H9 (cell line): ENCODE measurements at regions not wholly inside any gene's neighbourhood (a gene's known extent, or its start where the extent isn't known, plus 50 kb on each side); places are given as distances from the start of the nearest gene placed in this dataset.

ENCODE experiments used
- DNase-seq: peaks from one replicate; pipeline ENCODE4 v3.0.0-alpha.2; 2017
- H2AFZ ChIP-seq: one replicate; pipeline ENCODE4 v1.6.1; 2013; ENCODE audit warnings: mild to moderate bottlenecking, low read length, control low read depth, moderate library complexity
- H2AK5ac ChIP-seq: 2 replicates; pipeline ENCODE4 v1.6.1; 2013; ENCODE audit warnings: low read length, control low read depth, mixed read lengths; ENCODE audit not compliant: insufficient read length
- H2BK120ac ChIP-seq: one replicate; pipeline ENCODE4 v1.6.1; 2013; ENCODE audit warnings: low read depth, mild to moderate bottlenecking, low read length, control low read depth, inconsistent platforms; ENCODE audit not compliant: poor library complexity, severe bottlenecking
- H2BK12ac ChIP-seq: 2 replicates; pipeline ENCODE4 v1.6.1; 2013; ENCODE audit warnings: low read length, control low read depth, mixed read lengths, low read depth; ENCODE audit not compliant: insufficient read length
- H2BK15ac ChIP-seq: 2 replicates; pipeline ENCODE4 v1.6.1; 2013; ENCODE audit warnings: low read depth, low read length, control low read depth
- H2BK20ac ChIP-seq: one replicate; pipeline ENCODE4 v1.6.1; 2013; ENCODE audit warnings: low read depth, mild to moderate bottlenecking, low read length, control low read depth, inconsistent platforms; ENCODE audit not compliant: poor library complexity, severe bottlenecking
- H2BK5ac ChIP-seq: 2 replicates; pipeline ENCODE4 v1.6.1; 2013; ENCODE audit warnings: low read length, control low read depth, mixed read lengths; ENCODE audit not compliant: insufficient read length
- H3K14ac ChIP-seq: 2 replicates; pipeline ENCODE4 v1.6.1; 2013; ENCODE audit warnings: low read length, control low read depth; ENCODE audit not compliant: insufficient read depth
- H3K18ac ChIP-seq: 2 replicates; pipeline ENCODE4 v1.6.1; 2013; ENCODE audit warnings: low read depth, mild to moderate bottlenecking, mixed read lengths, low read length, control low read depth; ENCODE audit not compliant: insufficient read length
- H3K23ac ChIP-seq: 2 replicates; pipeline ENCODE4 v1.6.1; 2013; ENCODE audit warnings: low read length, control low read depth, mixed read lengths, low read depth; ENCODE audit not compliant: insufficient read length
- H3K23me2 ChIP-seq: 2 replicates; pipeline ENCODE4 v1.6.1; 2013; ENCODE audit warnings: low read depth, mild to moderate bottlenecking, mixed read lengths, low read length, control low read depth; ENCODE audit not compliant: insufficient read length, poor library complexity, severe bottlenecking
- H3K27ac ChIP-seq: 2 replicates; pipeline ENCODE4 v1.5.1; 2013; ENCODE audit warnings: low read length, control low read depth, mixed read lengths, low read depth; ENCODE audit not compliant: insufficient read length
- H3K27me3 ChIP-seq: 2 replicates; pipeline ENCODE4 v1.6.1; 2013; ENCODE audit warnings: low read length, control low read depth, inconsistent platforms; ENCODE audit not compliant: insufficient read depth
- H3K4ac ChIP-seq: 2 replicates; pipeline ENCODE4 v1.6.1; 2013; ENCODE audit warnings: low read depth, mild to moderate bottlenecking, control low read depth, inconsistent platforms, low read length, moderate library complexity
- H3K4me1 ChIP-seq: 2 replicates; pipeline ENCODE4 v1.6.1; 2013; ENCODE audit warnings: low read length, control low read depth, inconsistent platforms; ENCODE audit not compliant: insufficient read depth
- H3K4me2 ChIP-seq: 2 replicates; pipeline ENCODE4 v1.6.1; 2013; ENCODE audit warnings: low read length, control low read depth, mixed read lengths; ENCODE audit not compliant: insufficient read length, insufficient read depth
- H3K56ac ChIP-seq: 2 replicates; pipeline ENCODE4 v1.6.1; 2013; ENCODE audit warnings: low read depth, mild to moderate bottlenecking, mixed read lengths, low read length, control low read depth; ENCODE audit not compliant: insufficient read length
- H3K79me1 ChIP-seq: 2 replicates; pipeline ENCODE4 v1.6.1; 2013; ENCODE audit warnings: low read depth, mild to moderate bottlenecking, moderate library complexity, low read length, control low read depth, inconsistent platforms; ENCODE audit not compliant: insufficient read depth, poor library complexity, severe bottlenecking
- H3K79me2 ChIP-seq: 2 replicates; pipeline ENCODE4 v1.6.1; 2013; ENCODE audit warnings: low read length, control low read depth, inconsistent platforms; ENCODE audit not compliant: insufficient read depth
- H3K9ac ChIP-seq: 2 replicates; pipeline ENCODE4 v1.6.1; 2013; ENCODE audit warnings: low read length, control low read depth, mixed read lengths; ENCODE audit not compliant: insufficient read length; ENCODE audit errors: extremely low read depth
- H3K9me3 ChIP-seq: one replicate; pipeline ENCODE4 v1.6.1; 2013; ENCODE audit warnings: low read depth, low read length, inconsistent platforms; ENCODE audit not compliant: control insufficient read depth
- H3T11ph ChIP-seq: one replicate; pipeline ENCODE4 v1.6.1; 2013; ENCODE audit warnings: mild to moderate bottlenecking, low read length, control low read depth, inconsistent platforms
- H4K20me1 ChIP-seq: one replicate; pipeline ENCODE4 v1.6.1; 2013; ENCODE audit not compliant: control insufficient read depth, insufficient read length, insufficient read depth
- H4K5ac ChIP-seq: 2 replicates; pipeline ENCODE4 v1.6.1; 2013; ENCODE audit warnings: low read depth, mild to moderate bottlenecking, mixed read lengths, low read length, control low read depth; ENCODE audit not compliant: insufficient read length
- H4K8ac ChIP-seq: replicated peaks from 2 replicates; pipeline ENCODE4 v1.6.1; 2013; ENCODE audit warnings: low read length, control low read depth, mixed read lengths, low read depth; ENCODE audit not compliant: insufficient read length
- H4K91ac ChIP-seq: 2 replicates; pipeline ENCODE4 v1.6.1; 2013; ENCODE audit warnings: low read depth, mild to moderate bottlenecking, moderate library complexity, mixed read lengths, low read length, control low read depth; ENCODE audit not compliant: insufficient read length
- H3K27ac Mint-ChIP-seq, 3 experiments: 2 replicates in 2 of 3; 3 replicates in 1 of 3; pipeline ENCODE4 v1.8.0; 2020 to 2021; ENCODE audit warnings: mixed read lengths in 3 of 3, mild to moderate bottlenecking in 1 of 3, moderate library complexity in 1 of 3
- H3K27me3 Mint-ChIP-seq: 2 replicates; pipeline ENCODE4 v1.8.0; 2021; ENCODE audit warnings: low read depth, mild to moderate bottlenecking, moderate library complexity, mixed read lengths
- H3K36me3 Mint-ChIP-seq, 3 experiments: 2 replicates in 2 of 3; 3 replicates in 1 of 3; pipeline ENCODE4 v1.8.0; 2020 to 2021; ENCODE audit warnings: low read depth in 3 of 3, mixed read lengths in 3 of 3; ENCODE audit not compliant: insufficient read depth in 1 of 3
- H3K4me1 Mint-ChIP-seq, 2 experiments: 2 replicates each; pipeline ENCODE4 v1.8.0; 2020; ENCODE audit warnings: mixed read lengths in 2 of 2
- H3K4me3 Mint-ChIP-seq, 2 experiments: 2 replicates in 1 of 2; 3 replicates in 1 of 2; pipeline ENCODE4 v1.8.0; 2020 to 2021; ENCODE audit warnings: mild to moderate bottlenecking in 2 of 2, mixed read lengths in 2 of 2, moderate library complexity in 1 of 2
- H3K9me3 Mint-ChIP-seq, 2 experiments: 2 replicates in 1 of 2; 3 replicates in 1 of 2; pipeline ENCODE4 v1.8.0; 2020; ENCODE audit warnings: mild to moderate bottlenecking in 2 of 2, mixed read lengths in 2 of 2, moderate library complexity in 1 of 2
- WGBS: extraction: QIAGEN DNeasy Blood & Tissue Kit; methylation state at CpG from one replicate; pipeline ENCODE4 v1.1.7; 2013; ENCODE audit warnings: missing lambda C conversion rate, low lambda C conversion rate, mixed read lengths; ENCODE audit not compliant: insufficient read length; ENCODE audit errors: extremely low coverage; 5-methylcytosine and 5-hydroxymethylcytosine counted together
- TF ChIP-seq, protein P1 (sequence below): fragments of 200-600 bp; sonication (generic); conservative IDR thresholded peaks from 3 replicates; pipeline ENCODE4 v1.8.0; 2021; ENCODE audit warnings: antibody characterized with exemption, mild to moderate bottlenecking

DNA sequence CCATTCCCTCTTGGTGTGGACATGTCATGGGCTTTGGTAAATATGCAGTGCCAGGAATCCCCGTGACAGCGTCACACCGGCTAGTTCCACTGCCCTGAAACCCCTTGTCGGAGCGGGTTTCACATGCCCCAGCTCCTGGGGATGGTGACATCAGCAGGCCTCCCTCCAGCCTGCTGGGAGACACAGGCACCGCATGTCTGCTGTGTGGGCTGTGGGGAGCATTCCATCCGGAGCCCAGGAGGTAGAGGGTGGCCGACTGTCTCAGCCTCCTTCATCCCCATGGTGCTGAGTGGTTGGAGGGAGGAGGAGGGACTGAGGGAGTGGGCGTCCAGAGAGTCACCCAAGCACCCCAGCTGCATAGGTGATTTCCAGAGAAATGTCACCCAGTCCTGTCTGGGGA is 1161.1 kb downstream of the BRD1 start:
- no peak overlapping the region for H3K9ac ChIP-seq
- no peaks in the 10 kb centered on the region for H3K79me1 ChIP-seq
- no peak overlapping the region for H2BK5ac ChIP-seq
- H3K36me3 Mint-ChIP-seq = peaks cover 12 to 28% (median 27%) of the 10 kb centered on the region in 3 experiments
- H3K79me2 ChIP-seq = no peaks in the 10 kb centered on the region
- no peak overlapping the region for H3K27ac Mint-ChIP-seq
- H3K9me3 Mint-ChIP-seq = peaks cover 15 to 19% of the 10 kb centered on the region in 2 experiments; a peak in 4 of 5 replicates
- H3K4me1 ChIP-seq = no peaks in the 10 kb centered on the region
- no peak overlapping the region for H2BK12ac ChIP-seq
- TF ChIP-seq, protein P1, sequence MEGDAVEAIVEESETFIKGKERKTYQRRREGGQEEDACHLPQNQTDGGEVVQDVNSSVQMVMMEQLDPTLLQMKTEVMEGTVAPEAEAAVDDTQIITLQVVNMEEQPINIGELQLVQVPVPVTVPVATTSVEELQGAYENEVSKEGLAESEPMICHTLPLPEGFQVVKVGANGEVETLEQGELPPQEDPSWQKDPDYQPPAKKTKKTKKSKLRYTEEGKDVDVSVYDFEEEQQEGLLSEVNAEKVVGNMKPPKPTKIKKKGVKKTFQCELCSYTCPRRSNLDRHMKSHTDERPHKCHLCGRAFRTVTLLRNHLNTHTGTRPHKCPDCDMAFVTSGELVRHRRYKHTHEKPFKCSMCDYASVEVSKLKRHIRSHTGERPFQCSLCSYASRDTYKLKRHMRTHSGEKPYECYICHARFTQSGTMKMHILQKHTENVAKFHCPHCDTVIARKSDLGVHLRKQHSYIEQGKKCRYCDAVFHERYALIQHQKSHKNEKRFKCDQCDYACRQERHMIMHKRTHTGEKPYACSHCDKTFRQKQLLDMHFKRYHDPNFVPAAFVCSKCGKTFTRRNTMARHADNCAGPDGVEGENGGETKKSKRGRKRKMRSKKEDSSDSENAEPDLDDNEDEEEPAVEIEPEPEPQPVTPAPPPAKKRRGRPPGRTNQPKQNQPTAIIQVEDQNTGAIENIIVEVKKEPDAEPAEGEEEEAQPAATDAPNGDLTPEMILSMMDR = no peak
- H3T11ph ChIP-seq = no peak overlapping the region
- H3K4me3 Mint-ChIP-seq = no peak overlapping the region
- no peak overlapping the region for H3K18ac ChIP-seq
- no peak overlapping the region for H3K56ac ChIP-seq
- H2AK5ac ChIP-seq = no peak overlapping the region
- DNase-seq = no peak
- peaks cover 3 to 7% of the 10 kb centered on the region in 2 experiments; a peak in 3 of 4 replicates for H3K4me1 Mint-ChIP-seq
- no peaks in the 10 kb centered on the region for H4K20me1 ChIP-seq
- H4K91ac ChIP-seq = no peak overlapping the region
- H3K27me3 ChIP-seq = no peaks in the 10 kb centered on the region
- no peak overlapping the region for H3K27ac ChIP-seq
- no peak overlapping the region for H2BK120ac ChIP-seq
- H3K23ac ChIP-seq = no peak overlapping the region
- H3K4ac ChIP-seq = no peak overlapping the region
- no peaks in the 10 kb centered on the region for H3K27me3 Mint-ChIP-seq
- H3K4me2 ChIP-seq = no peak overlapping the region
- H3K14ac ChIP-seq = no peak overlapping the region
- H2AFZ ChIP-seq = no peak overlapping the region
- H2BK15ac ChIP-seq = no peak overlapping the region
- H4K5ac ChIP-seq = no peak overlapping the region
- H2BK20ac ChIP-seq = no peak overlapping the region
- H3K9me3 ChIP-seq = no peaks in the 10 kb centered on the region
- no peaks in the 10 kb centered on the region for H3K23me2 ChIP-seq
- H4K8ac ChIP-seq = no peak overlapping the region
- no CpG with 5 or more reads among the region's 9 CpGs for WGBS
